EH (cell line): ENCODE measurements at regions not wholly inside any gene's neighbourhood (a gene's known extent, or its start where the extent isn't known, plus 50 kb on each side); places are given as distances from the start of the nearest gene placed in this dataset.
"Not testable (repeated sequence)": the region's sequence is repeated elsewhere in the genome, so short reads cannot be mapped to it uniquely, and the experiment has no call there.

ENCODE experiments used
- DNase-seq: peaks from one replicate; pipeline ENCODE4 v3.0.0-alpha.2; 2015; ENCODE audit warnings: low read depth

- no peak for DNase-seq
Measured at GRCh38 chr14:86203843-86204242, 673.9 kb downstream of the FLRT2 start.

GRCh38 chr14:86196471-86196870 is 666.5 kb downstream of the FLRT2 start:
- no peak for DNase-seq

GRCh38 chr14:86193756-86194155 is 663.8 kb downstream of the FLRT2 start:
- no peak for DNase-seq

GRCh38 chr14:86179980-86180379 is 650.0 kb downstream of the FLRT2 start:
- no peak for DNase-seq

- DNase-seq: no peak
Measured at GRCh38 chr14:86168371-86168770, 638.4 kb downstream of the FLRT2 start.

GRCh38 chr14:86166541-86166940 is 636.6 kb downstream of the FLRT2 start:
- DNase-seq: no peak

- DNase-seq: no peak
Measured at GRCh38 chr14:86153480-86153879, 623.5 kb downstream of the FLRT2 start.

- DNase-seq: no peak
Measured at GRCh38 chr14:86143248-86143647, 613.3 kb downstream of the FLRT2 start.

GRCh38 chr14:86141966-86142365 is 612.0 kb downstream of the FLRT2 start:
- no peak for DNase-seq

- DNase-seq: no peak
Measured at GRCh38 chr14:86129426-86129825, 599.5 kb downstream of the FLRT2 start.

GRCh38 chr14:86124328-86124727 is 594.4 kb downstream of the FLRT2 start:
- DNase-seq: no peak

GRCh38 chr14:86115972-86116371 is 586.0 kb downstream of the FLRT2 start:
- DNase-seq: no peak

GRCh38 chr14:86110871-86111270 is 580.9 kb downstream of the FLRT2 start:
- not testable (repeated sequence) for DNase-seq

GRCh38 chr14:86104691-86105265 is 574.8 kb downstream of the FLRT2 start:
- DNase-seq: no peak

GRCh38 chr14:86094512-86094911 is 564.6 kb downstream of the FLRT2 start:
- no peak for DNase-seq

GRCh38 chr14:86091811-86092210 is 561.9 kb downstream of the FLRT2 start:
- DNase-seq: no peak

GRCh38 chr14:86088156-86088555 is 558.2 kb downstream of the FLRT2 start:
- DNase-seq: no peak

- DNase-seq: no peak
Measured at GRCh38 chr14:86087377-86087776, 557.4 kb downstream of the FLRT2 start.

GRCh38 chr14:86086962-86087361 is 557.0 kb downstream of the FLRT2 start:
- DNase-seq: no peak

- DNase-seq: no peak
Measured at GRCh38 chr14:86084097-86084496, 554.2 kb downstream of the FLRT2 start.

- DNase-seq: no peak
Measured at GRCh38 chr14:86083616-86084015, 553.7 kb downstream of the FLRT2 start.

- no peak for DNase-seq
Measured at GRCh38 chr14:86072116-86072894, 542.4 kb downstream of the FLRT2 start.

- DNase-seq: no peak
Measured at GRCh38 chr14:86066651-86067050, 536.7 kb downstream of the FLRT2 start.

- no peak for DNase-seq
Measured at GRCh38 chr14:86065407-86065806, 535.5 kb downstream of the FLRT2 start.
